HepG2 (cell line): ENCODE measurements at regions not wholly inside any gene's neighbourhood (a gene's known extent, or its start where the extent isn't known, plus 50 kb on each side); places are given as distances from the start of the nearest gene placed in this dataset.
"Not testable (repeated sequence)": the region's sequence is repeated elsewhere in the genome, so short reads cannot be mapped to it uniquely, and the experiment has no call there.

Experiments used
- ATAC-seq: fragments of 200-7000 bp; cut with Tn5 transposase; 3 replicates; pipeline ENCODE4 v1.9.1; 2020; ENCODE audit warnings: mild to moderate bottlenecking, moderate library complexity
- BruUV-seq: library from RNA; stranded (reverse); fragments of 400-500 nt; replicated peaks from 2 replicates; lab custom pipeline; 2021; lab: Mats Ljungman, UMichigan
- CTCF ChIA-PET: fragments of 300-600 bp; formaldehyde crosslinking; extraction: SDS; loops from one replicate; lab custom pipeline; 2021; ENCODE audit warnings: low total read pairs, inconsistent platforms, low intra/inter-chr PET ratio; lab: Yijun Ruan, JAX
- POLR2A ChIA-PET: fragments of 350-600 bp; sonication (Branson Sonifier 250); formaldehyde crosslinking; loops from one replicate; lab custom pipeline; 2020; ENCODE audit warnings: antibody characterized with exemption, inconsistent platforms; lab: Yijun Ruan, JAX
- DNase-seq: peaks from one replicate; pipeline ENCODE4 v3.0.0-alpha.2; 2015; ENCODE audit warnings: low spot score
- FAIRE-seq: peaks from 3 replicates; lab custom pipeline; 2011; peaks lifted over from hg19 to GRCh38; lab: Jason Lieb, UNC
- H2AFZ ChIP-seq: one replicate; pipeline ENCODE4 v1.6.1; 2011; ENCODE audit warnings: low read length, inconsistent platforms
- H3K27ac ChIP-seq: fragments of 300-600 bp; 3 replicates; pipeline ENCODE4 v1.8.0; 2011; ENCODE audit warnings: mixed run types, mild to moderate bottlenecking, mixed read lengths, low read length, inconsistent platforms; ENCODE audit not compliant: insufficient read depth; ENCODE audit errors: extremely low read length
- H3K27me3 ChIP-seq, 2 experiments: fragments of 200-600 bp in 1 of 2; 2 replicates in 1 of 2; 3 replicates in 1 of 2; pipeline versions ENCODE4 v1.6.0 to v1.8.0; 2011; ENCODE audit warnings: low read length in 2 of 2, mild to moderate bottlenecking in 2 of 2, moderate library complexity in 2 of 2, inconsistent platforms in 1 of 2; ENCODE audit not compliant: insufficient read depth in 2 of 2, control insufficient read depth in 1 of 2
- H3K36me3 ChIP-seq, 2 experiments: fragments of 200-600 bp in 1 of 2; replicated peaks in 1 of 2; 2 replicates in 1 of 2; 3 replicates in 1 of 2; pipeline versions ENCODE4 v1.5.1 to v1.8.0; 2011; ENCODE audit warnings: low read length in 2 of 2, inconsistent platforms in 1 of 2; ENCODE audit not compliant: insufficient read depth in 2 of 2, control insufficient read depth in 1 of 2
- H3K4me1 ChIP-seq: 2 replicates; pipeline ENCODE4 v1.5.1; 2012; ENCODE audit warnings: low read length, inconsistent platforms; ENCODE audit not compliant: insufficient read depth
- H3K4me2 ChIP-seq: 2 replicates; pipeline ENCODE4 v1.6.0; 2011; ENCODE audit warnings: low read depth, low read length, inconsistent platforms
- H3K4me3 ChIP-seq, 3 experiments: fragments of 200-600 bp in 1 of 3; sonication (generic), shearing (Covaris generic) in 1 of 3; replicated peaks in 1 of 3; 2 replicates each; pipeline ENCODE4 v1.5.1; 2011 to 2016; ENCODE audit warnings: low read length in 3 of 3, inconsistent platforms in 2 of 3, low read depth in 2 of 3, mild to moderate bottlenecking in 2 of 3, control low read depth in 1 of 3, mixed read lengths in 1 of 3; ENCODE audit not compliant: insufficient read depth in 1 of 3
- H3K79me2 ChIP-seq: one replicate; pipeline ENCODE4 v1.6.1; 2011; ENCODE audit warnings: low read length, inconsistent platforms; ENCODE audit not compliant: insufficient read depth
- H3K9ac ChIP-seq: 2 replicates; pipeline ENCODE4 v1.6.0; 2011; ENCODE audit warnings: mild to moderate bottlenecking, low read depth, low read length, inconsistent platforms; ENCODE audit not compliant: insufficient read depth
- H3K9me3 ChIP-seq: 2 replicates; pipeline ENCODE4 v1.5.1; 2012; ENCODE audit warnings: mild to moderate bottlenecking, low read length
- H4K20me1 ChIP-seq: 2 replicates; pipeline ENCODE4 v1.6.0; 2011; ENCODE audit warnings: inconsistent platforms, mild to moderate bottlenecking, low read length, moderate library complexity; ENCODE audit not compliant: insufficient read depth
- EP300 ChIP-seq, 3 experiments: sonication (generic) in 1 of 3; formaldehyde crosslinking in 1 of 3; IDR thresholded peaks; 2 replicates each; pipeline versions ENCODE4 v1.5.1 to v1.6.1; 2011 to 2020; ENCODE audit warnings: low read depth in 2 of 3, low read length in 2 of 3, borderline replicate concordance in 1 of 3, improper control_type of control experiment in 1 of 3, mild to moderate bottlenecking in 1 of 3, missing genetic modification reagents in 1 of 3, moderate library complexity in 1 of 3
- KLF12 ChIP-seq: sonication (generic); formaldehyde crosslinking; IDR thresholded peaks from 2 replicates; pipeline ENCODE4 v1.4.0; 2020; ENCODE audit warnings: missing genetic modification reagents, borderline replicate concordance
- LRRFIP1 ChIP-seq: sonication (generic); formaldehyde crosslinking; conservative IDR thresholded peaks from 2 replicates; pipeline ENCODE4 v1.4.0; 2020; ENCODE audit warnings: missing genetic modification reagents
- MNT ChIP-seq: fragments of 450-650 bp; IDR thresholded peaks from 2 replicates; pipeline ENCODE4 v1.6.1; 2016
- WIZ ChIP-seq: sonication (generic); formaldehyde crosslinking; IDR thresholded peaks from 2 replicates; pipeline ENCODE4 v1.5.1; 2020; ENCODE audit warnings: mild to moderate bottlenecking, missing genetic modification reagents
- ZNF572 ChIP-seq: sonication (generic); formaldehyde crosslinking; IDR thresholded peaks from 2 replicates; pipeline ENCODE4 v1.5.1; 2020; ENCODE audit warnings: mild to moderate bottlenecking, missing genetic modification reagents
- ZNF652 ChIP-seq: IDR thresholded peaks from 2 replicates; pipeline ENCODE4 v1.6.1; 2016; ENCODE audit warnings: low read depth, borderline replicate concordance
- ZNF703 ChIP-seq: sonication (generic); formaldehyde crosslinking; IDR thresholded peaks from 2 replicates; pipeline ENCODE4 v1.5.1; 2020; ENCODE audit warnings: missing genetic modification reagents, mild to moderate bottlenecking, moderate library complexity, borderline replicate concordance
- ZNF746 ChIP-seq: sonication (generic); formaldehyde crosslinking; IDR thresholded peaks from 2 replicates; pipeline ENCODE4 v1.8.0; 2022; ENCODE audit warnings: mild to moderate bottlenecking, missing genetic modification reagents
- ZNF792 ChIP-seq: IDR thresholded peaks from 2 replicates; pipeline ENCODE4 v1.6.1; 2016
- ZSCAN25 ChIP-seq: sonication (generic); formaldehyde crosslinking; IDR thresholded peaks from 2 replicates; pipeline ENCODE4 v1.8.0; 2022; ENCODE audit warnings: mild to moderate bottlenecking, missing genetic modification reagents
- WGBS: methylation state at CpG from one replicate; pipeline ENCODE4 v1.1.6; 2017; ENCODE audit warnings: low lambda C conversion rate; 5-methylcytosine and 5-hydroxymethylcytosine counted together
- in situ Hi-C: cut with HindIII; loops from 2 replicates; pipeline ENCODE4 v1.10.0; 2017; ENCODE audit warnings: low pct_unique_long_range_greater_than_20kb; ENCODE audit not compliant: extremely low pct_ligation_motif_present
- intact Hi-C: fragments of 100-400 bp; cut with micrococcal nuclease; formaldehyde crosslinking; loops from one replicate; pipeline ENCODE4 v1.10.0; 2022; ENCODE audit not compliant: unreplicated experiment
- TF ChIP-seq, protein P1 (sequence below): sonication (generic); formaldehyde crosslinking; IDR thresholded peaks from 2 replicates; pipeline ENCODE4 v1.5.0; 2020; ENCODE audit warnings: mild to moderate bottlenecking, missing genetic modification reagents

DNA sequence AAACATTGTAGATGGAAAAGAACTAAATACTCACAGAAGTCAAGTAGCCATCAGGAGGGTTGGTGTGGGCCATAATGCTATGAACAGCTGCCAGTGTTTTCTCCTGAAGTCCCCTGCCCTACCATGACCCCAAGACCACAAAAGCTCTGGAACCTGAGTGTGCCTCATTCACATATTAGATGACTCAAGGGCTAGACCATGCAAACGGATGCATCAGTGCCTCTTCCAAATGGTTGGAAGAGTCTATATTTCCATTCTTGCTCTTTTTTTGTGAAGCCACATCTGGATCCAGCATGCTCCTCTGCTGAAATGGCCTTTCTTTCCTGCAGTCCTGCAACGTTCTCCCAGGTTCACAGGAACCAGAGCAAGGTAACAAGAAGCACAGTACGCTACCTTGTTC, 136.6 kb upstream of the EPB41L4A start:
- H3K4me3 ChIP-seq, result no peak overlapping the region
- no peaks in the 10 kb centered on the region for H3K9me3 ChIP-seq
- H2AFZ ChIP-seq, result no peak overlapping the region
- CTCF ChIA-PET, result no interaction called here
- in situ Hi-C loops, result loop anchor here (10.0 kb wide), 1 partner anchor 49 kb away; no protein-coding TSS in a partner anchor
- peaks cover 10% of the 10 kb centered on the region; the same call in 1 of the 2 replicates for H3K4me1 ChIP-seq
- no TSS peak for BruUV-seq
- TF ChIP-seq ZNF572 (no peak), ZSCAN25 (no peak), ZNF652 (CRISPR knock-in tag) (no peak), ZNF746 (CRISPR knock-in tag) (no peak), EP300 (IDR thresholded peaks at IDR 0.05; ENCODE audit: low read depth in 2 of 2, low read length in 2 of 2) (no peak), EP300 (CRISPR knock-in tag; IDR thresholded peaks at IDR 0.05; ENCODE audit: borderline replicate concordance) (no peak), LRRFIP1 (CRISPR knock-in tag) (no peak), ZNF792 (CRISPR knock-in tag) (no peak), KLF12 (no peak), WIZ (CRISPR knock-in tag) (no peak), MNT (no peak), ZNF703 (CRISPR knock-in tag) (no peak)
- TF ChIP-seq, protein P1, sequence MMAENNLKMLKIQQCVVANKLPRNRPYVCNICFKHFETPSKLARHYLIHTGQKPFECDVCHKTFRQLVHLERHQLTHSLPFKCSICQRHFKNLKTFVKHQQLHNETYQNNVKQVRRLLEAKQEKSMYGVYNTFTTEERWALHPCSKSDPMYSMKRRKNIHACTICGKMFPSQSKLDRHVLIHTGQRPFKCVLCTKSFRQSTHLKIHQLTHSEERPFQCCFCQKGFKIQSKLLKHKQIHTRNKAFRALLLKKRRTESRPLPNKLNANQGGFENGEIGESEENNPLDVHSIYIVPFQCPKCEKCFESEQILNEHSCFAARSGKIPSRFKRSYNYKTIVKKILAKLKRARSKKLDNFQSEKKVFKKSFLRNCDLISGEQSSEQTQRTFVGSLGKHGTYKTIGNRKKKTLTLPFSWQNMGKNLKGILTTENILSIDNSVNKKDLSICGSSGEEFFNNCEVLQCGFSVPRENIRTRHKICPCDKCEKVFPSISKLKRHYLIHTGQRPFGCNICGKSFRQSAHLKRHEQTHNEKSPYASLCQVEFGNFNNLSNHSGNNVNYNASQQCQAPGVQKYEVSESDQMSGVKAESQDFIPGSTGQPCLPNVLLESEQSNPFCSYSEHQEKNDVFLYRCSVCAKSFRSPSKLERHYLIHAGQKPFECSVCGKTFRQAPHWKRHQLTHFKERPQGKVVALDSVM, result no peak
- H3K9ac ChIP-seq, result no peak overlapping the region
- intact Hi-C loops, result no loop called here
- POLR2A ChIA-PET, result no interaction called here
- no peak overlapping the region for H3K4me2 ChIP-seq
- H3K79me2 ChIP-seq, result no peaks in the 10 kb centered on the region
- DNase-seq (no peak), ATAC-seq (no peak), FAIRE-seq (no peak)
- WGBS, result 10% methylated on average over 3 of the region's 3 CpGs
- no peaks in the 10 kb centered on the region for H4K20me1 ChIP-seq
- no peaks in the 10 kb centered on the region for H3K27me3 ChIP-seq
- no peaks in the 10 kb centered on the region for H3K36me3 ChIP-seq
- no peak overlapping the region for H3K27ac ChIP-seq

GRCh38 chr5:112559501-112559900, 140.4 kb upstream of the EPB41L4A start:
- CTCF ChIA-PET, H3K27me3 ChIP-seq, intact Hi-C loops, FAIRE-seq, H3K79me2 ChIP-seq, H3K36me3 ChIP-seq, BruUV-seq, POLR2A ChIA-PET, H2AFZ ChIP-seq, H4K20me1 ChIP-seq, H3K9ac ChIP-seq, DNase-seq, H3K27ac ChIP-seq, H3K4me1 ChIP-seq, ATAC-seq, H3K4me3 ChIP-seq, H3K4me2 ChIP-seq: not testable (repeated sequence)
- in situ Hi-C loops, result loop anchor here (10.0 kb wide), 1 partner anchor 45 kb away; no protein-coding TSS in a partner anchor
- H3K9me3 ChIP-seq, result peaks cover 20% of the 10 kb centered on the region
- 20% methylated on average over 2 of the region's 2 CpGs for WGBS
